Islet of Langerhans (tissue), 1 donor: ENCODE measurements at regions not wholly inside any gene's neighbourhood (a gene's known extent, or its start where the extent isn't known, plus 50 kb on each side); places are given as distances from the start of the nearest gene placed in this dataset.

Source experiments
- FAIRE-seq: peaks from one replicate; lab custom pipeline; 2011; peaks lifted over from hg19 to GRCh38; lab: Jason Lieb, UNC

GRCh38 chr13:90360785-90361184 is 986.7 kb upstream of the MIR17HG start:
- FAIRE-seq: no peak

GRCh38 chr13:90362707-90363106 is 984.8 kb upstream of the MIR17HG start:
- no peak for FAIRE-seq

GRCh38 chr13:90365130-90365529 is 982.4 kb upstream of the MIR17HG start:
- no peak for FAIRE-seq

GRCh38 chr13:90374168-90374567 is 973.3 kb upstream of the MIR17HG start:
- FAIRE-seq: no peak

- no peak for FAIRE-seq
Measured at GRCh38 chr13:90375851-90376250, 971.6 kb upstream of the MIR17HG start.

GRCh38 chr13:90382425-90382824 is 965.1 kb upstream of the MIR17HG start:
- no peak for FAIRE-seq

GRCh38 chr13:90385781-90386489 is 961.6 kb upstream of the MIR17HG start:
- FAIRE-seq: no peak

- no peak for FAIRE-seq
Measured at GRCh38 chr13:90388887-90389452, 958.5 kb upstream of the MIR17HG start.

GRCh38 chr13:90389537-90389936 is 958.0 kb upstream of the MIR17HG start:
- no peak for FAIRE-seq

- FAIRE-seq: no peak
Measured at GRCh38 chr13:90393408-90393807, 954.1 kb upstream of the MIR17HG start.

GRCh38 chr13:90395348-90395747 is 952.1 kb upstream of the MIR17HG start:
- FAIRE-seq: no peak

- FAIRE-seq: no peak
Measured at GRCh38 chr13:90395846-90396245, 951.6 kb upstream of the MIR17HG start.

- FAIRE-seq: no peak
Measured at GRCh38 chr13:90396266-90396665, 951.2 kb upstream of the MIR17HG start.

GRCh38 chr13:90397503-90397902 is 950.0 kb upstream of the MIR17HG start:
- no peak for FAIRE-seq

- FAIRE-seq: no peak
Measured at GRCh38 chr13:90400372-90400771, 947.1 kb upstream of the MIR17HG start.

- no peak for FAIRE-seq
Measured at GRCh38 chr13:90401150-90401549, 946.3 kb upstream of the MIR17HG start.

GRCh38 chr13:90402102-90402501 is 945.4 kb upstream of the MIR17HG start:
- no peak for FAIRE-seq

- no peak for FAIRE-seq
Measured at GRCh38 chr13:90402613-90403012, 944.9 kb upstream of the MIR17HG start.

- FAIRE-seq: no peak
Measured at GRCh38 chr13:90403330-90404082, 944.0 kb upstream of the MIR17HG start.

- no peak for FAIRE-seq
Measured at GRCh38 chr13:90405301-90405700, 942.2 kb upstream of the MIR17HG start.

GRCh38 chr13:90412980-90413379 is 934.5 kb upstream of the MIR17HG start:
- FAIRE-seq: no peak

GRCh38 chr13:90413548-90413947 is 933.9 kb upstream of the MIR17HG start:
- no peak for FAIRE-seq
